Urothelium cell line (cell line): ENCODE measurements at regions not wholly inside any gene's neighbourhood (a gene's known extent, or its start where the extent isn't known, plus 50 kb on each side); places are given as distances from the start of the nearest gene placed in this dataset.
"Not testable (repeated sequence)": the region's sequence is repeated elsewhere in the genome, so short reads cannot be mapped to it uniquely, and the experiment has no call there.

ENCODE experiments used
- DNase-seq: peaks from one replicate; pipeline ENCODE4 v3.0.0; 2011; ENCODE audit warnings: low spot score, mixed read lengths
- FAIRE-seq: peaks from 2 replicates; lab custom pipeline; 2011; peaks lifted over from hg19 to GRCh38; lab: Jason Lieb, UNC

DNA sequence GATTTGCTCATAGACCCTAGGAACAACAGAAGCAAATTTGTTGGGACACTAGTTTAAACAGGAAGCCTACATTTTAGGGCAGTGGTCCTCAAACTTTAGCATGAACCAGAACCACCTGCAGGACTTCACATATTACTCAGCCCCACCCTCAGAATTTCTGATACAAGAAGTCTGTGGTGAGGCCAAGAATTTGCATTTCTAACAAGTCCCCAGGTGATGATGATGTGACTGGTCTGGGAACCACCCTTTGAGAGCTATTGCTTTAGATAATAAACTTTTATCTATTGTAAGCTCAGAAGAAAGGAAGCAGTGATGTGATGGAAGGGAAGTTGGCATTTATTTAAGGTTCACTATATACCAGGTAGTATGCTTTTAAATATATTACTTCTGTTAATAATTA, 194.0 kb downstream of the FAM181B start:
- FAIRE-seq: no peak
- no peak for DNase-seq

DNA sequence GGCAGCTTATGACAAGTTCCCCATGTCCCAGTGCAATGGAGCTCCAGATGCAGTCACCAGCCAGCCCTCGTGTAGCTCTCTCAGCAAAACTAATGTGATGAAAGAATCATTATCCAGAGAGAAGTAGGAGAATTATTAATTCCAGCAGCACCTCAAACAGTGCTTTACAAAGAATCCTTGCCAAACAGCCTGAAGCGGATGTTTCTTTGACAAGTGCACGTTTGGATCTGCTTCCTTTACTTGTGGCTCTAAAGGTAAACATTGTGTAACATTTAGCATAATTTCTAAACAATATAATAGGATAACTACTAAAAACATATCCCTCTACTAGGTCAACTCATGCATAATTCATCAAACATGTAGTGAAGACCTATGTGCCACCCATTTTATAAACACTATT, 197.0 kb downstream of the FAM181B start:
- no peak for DNase-seq
- no peak for FAIRE-seq

DNA sequence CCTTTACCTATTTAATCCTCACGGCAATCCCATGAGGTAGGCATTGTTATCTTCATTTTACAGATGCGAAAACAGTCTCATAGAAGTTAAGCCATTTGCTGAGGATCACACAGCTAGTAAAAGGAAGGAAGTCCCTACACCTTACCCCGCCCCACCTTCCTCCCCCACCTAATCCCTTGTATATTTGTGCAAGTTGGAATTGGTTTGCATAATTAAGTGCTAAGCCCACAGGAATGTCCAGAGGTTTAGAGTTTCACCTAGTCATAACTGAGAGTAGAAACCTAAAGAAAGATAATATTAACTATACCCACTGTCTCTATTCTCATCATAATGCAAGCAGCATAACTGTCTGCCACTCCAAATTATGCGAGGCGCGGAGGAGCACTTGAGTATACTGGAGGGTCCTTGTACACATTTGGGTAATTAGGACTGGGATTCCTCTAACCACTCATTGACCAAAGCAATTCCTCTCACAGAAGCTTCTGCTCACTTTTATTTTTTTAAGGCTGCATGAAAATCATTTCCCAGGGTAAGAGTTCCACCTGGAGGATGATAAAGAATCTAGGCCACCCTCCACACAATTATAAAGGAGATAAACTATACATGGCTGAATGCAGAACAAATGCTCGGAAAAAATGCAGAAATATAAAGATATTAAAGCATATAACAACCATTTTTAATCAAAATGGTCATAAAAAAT, 199.9 kb downstream of the FAM181B start:
- DNase-seq (no peak), FAIRE-seq (no peak)

DNA sequence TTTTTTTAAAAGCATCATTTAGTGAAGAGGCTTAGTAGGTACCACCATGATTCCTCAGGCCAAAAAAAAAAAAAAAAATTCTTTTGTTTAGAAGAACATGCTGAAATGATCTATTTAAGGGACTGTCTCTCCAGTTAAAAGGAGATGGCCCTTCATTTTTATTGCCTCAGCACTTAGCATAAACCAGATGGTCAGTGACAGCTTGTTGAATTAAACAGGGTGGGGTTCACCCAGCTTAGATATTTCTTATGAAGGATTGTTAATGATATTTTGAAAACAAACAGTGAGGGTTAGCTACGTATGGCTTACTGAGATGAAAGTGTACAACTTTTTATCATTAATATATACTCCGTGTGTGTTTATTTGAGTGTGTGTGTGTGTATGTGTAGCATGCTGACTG, 203.7 kb downstream of the FAM181B start:
- DNase-seq: no peak
- FAIRE-seq: no peak

DNA sequence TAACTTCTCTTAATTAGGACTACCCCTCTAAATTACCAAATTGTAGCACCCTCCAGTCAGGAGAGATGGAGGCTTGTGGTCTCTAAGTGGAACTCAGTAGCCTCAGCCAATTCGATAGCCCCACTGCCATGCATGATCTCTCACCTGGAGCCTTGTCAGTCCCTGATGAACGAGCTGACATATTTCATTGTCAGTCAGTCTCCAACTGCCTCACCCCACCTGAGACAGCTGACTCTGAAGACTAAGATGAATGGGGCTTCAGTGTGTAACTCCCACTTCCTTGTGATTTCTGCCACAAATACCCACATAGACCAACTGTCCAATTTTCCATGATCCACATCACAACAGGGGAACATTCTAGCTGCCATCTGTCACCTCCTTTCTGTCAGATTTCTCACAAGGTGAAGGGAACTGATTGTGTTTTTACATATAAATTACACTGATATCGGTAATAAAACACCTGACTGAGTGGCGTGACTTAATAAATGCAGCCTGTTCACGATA, 206.5 kb downstream of the FAM181B start:
- FAIRE-seq (no peak), DNase-seq (no peak)

DNA sequence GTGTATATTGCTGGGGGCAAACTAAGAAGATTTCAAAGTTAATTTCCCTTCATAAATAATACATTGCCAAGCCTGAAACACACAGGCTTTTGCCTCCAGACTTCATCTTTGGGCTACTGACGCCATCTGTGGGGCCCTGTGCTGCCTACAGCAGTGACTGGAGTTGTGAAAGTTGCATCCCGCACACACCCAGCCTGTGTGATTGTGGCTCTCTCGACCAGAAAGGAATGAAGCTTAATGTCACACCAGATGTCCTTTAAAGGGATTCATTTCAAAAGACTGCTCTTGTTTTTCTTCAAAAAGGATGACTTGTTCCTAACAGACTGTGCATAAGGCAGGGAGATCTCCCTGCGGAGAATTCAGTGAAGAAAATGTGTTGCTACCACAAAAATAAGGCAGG, 210.5 kb downstream of the FAM181B start:
- DNase-seq (no peak), FAIRE-seq (no peak)

DNA sequence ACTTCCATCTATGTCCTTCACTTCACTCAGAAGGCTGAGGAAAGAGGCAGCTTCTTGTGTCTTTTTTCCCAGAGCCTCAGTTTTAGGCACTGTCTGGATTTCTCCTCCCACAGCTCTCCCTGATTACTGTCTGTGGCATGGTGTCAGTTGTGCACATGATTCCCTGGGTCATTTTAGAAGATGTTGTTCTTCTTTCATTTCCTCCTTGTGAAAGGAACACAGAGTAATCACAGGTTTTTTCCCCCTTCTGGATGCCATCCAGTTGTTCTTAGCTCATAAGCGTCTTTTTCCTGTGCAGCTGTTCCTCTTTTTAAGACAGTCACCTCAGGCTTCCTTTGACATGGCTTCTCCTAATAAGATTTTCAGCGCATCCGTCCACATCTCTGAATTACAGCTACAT, 212.2 kb downstream of the FAM181B start:
- FAIRE-seq (no peak), DNase-seq (no peak)

DNA sequence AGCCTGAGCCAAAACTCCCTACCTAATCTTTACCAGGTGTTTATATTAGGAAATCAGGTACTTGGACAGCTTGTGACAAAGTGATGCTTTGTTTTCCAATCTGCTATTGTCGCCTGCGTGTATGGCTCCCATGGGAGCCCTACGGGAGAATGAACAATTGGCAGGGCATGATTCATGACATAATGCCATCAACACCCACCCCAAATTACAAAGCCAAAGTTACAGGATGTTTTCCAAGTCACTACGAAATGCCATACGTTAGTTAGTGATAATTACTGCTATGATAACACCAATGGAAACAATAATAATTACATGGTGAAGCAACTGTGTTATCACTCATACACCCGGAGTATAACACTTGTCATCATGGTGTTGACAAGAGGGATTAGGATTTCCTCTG, 226.4 kb downstream of the FAM181B start:
- DNase-seq: no peak
- FAIRE-seq: no peak

DNA sequence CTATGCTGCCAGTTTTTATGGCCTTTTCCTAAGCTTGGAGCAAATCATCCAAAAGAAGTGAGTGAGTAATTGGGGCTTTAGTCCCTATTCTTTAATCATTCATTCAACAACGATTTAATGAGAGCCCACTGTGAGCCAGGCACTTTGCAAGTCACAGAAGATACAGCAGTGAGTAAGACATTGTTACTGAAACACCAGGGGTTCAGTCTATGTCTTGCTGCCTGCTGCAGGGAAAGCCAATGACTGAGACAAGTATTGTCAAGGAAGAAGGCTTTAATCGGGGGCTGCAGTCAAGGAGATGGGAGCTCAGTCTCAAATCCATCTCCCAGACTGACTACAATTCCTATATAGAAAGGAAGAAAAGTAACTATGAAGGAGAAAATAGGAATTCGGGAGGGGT, 228.3 kb downstream of the FAM181B start:
- DNase-seq (no peak), FAIRE-seq (no peak)

DNA sequence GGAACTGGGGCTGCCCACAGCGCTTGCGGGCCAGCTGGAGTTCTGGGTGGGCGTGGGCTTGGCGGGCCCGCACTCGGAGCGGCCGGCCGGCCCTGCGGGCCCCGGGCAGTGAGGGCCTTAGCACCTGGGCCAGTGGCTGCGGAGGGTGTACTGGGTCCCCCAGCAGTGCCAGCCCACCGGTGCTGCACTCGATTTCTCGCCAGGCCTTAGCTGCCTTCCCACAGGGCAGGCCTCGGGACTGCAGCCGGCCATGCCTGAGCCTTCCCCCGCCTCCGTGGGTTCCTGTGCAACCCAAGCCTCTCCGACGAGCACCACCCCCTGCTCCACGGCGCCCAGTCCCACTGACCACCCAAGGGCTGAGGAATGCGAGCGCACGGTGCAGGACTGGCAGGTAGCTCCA, 232.5 kb downstream of the FAM181B start:
- not testable (repeated sequence) for DNase-seq, FAIRE-seq

DNA sequence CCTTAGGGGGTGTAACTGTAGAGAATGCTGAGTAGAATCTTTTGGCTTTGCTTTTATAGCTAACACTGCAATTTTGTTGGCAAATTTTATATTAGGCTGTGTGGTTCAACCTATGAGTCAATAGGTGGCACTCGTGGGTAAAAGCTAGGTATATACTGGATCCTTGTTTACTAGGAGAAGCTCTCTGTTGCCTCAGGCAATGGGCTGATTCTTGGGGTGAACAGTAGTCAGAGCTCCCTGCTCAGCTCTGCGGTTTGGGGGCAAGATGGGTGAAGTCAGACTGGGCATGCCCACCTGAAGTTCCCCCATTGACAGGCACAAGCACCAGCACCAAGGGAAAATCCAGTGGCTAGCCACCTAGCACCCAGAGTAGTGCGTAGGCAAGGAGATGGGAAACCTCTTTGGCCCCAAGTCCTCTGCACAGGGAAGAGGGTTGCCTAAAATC, 238.7 kb downstream of the FAM181B start:
- no peak for FAIRE-seq

DNA sequence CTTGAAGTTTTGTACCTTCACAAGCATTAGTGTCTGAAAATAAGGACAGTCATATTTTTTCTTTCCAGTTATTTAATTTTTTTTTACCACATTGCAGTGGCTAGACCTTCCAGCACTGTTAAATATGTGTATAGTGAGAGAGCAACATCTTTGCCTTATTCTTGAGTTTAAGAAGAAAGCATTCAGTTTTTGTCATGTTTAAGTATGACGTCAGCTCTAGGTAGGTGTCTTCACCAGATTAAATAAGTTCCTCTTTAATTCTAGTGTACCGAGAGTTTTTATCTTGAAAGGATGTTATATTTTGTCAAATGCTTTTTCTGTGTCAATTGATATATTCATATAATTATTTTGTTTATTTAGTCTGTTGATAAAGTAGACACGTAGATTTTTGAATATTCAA, 258.8 kb downstream of the FAM181B start:
- no peak for DNase-seq
- no peak for FAIRE-seq

More for the DNA sequence above, 238.7 kb downstream of the FAM181B start:
- no peak for DNase-seq

DNA sequence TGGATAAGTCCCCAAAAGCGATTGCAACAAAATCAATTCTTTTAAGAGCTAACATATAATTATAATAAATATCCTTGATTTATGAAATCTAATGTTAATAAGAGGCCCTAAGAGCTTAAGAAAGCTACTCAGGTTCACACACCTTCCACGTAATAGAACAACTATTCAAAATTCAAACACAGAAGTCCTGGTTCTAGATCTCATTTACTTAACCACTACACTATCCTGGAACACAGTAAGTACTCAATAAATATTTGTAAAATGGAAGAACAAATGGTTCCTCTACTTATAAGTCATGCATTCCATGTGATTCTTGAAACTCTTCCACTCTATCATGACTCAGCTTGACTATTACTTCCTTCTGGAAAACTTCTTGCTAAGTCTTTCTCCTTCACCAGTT, 268.2 kb downstream of the FAM181B start:
- FAIRE-seq: no peak
- no peak for DNase-seq

DNA sequence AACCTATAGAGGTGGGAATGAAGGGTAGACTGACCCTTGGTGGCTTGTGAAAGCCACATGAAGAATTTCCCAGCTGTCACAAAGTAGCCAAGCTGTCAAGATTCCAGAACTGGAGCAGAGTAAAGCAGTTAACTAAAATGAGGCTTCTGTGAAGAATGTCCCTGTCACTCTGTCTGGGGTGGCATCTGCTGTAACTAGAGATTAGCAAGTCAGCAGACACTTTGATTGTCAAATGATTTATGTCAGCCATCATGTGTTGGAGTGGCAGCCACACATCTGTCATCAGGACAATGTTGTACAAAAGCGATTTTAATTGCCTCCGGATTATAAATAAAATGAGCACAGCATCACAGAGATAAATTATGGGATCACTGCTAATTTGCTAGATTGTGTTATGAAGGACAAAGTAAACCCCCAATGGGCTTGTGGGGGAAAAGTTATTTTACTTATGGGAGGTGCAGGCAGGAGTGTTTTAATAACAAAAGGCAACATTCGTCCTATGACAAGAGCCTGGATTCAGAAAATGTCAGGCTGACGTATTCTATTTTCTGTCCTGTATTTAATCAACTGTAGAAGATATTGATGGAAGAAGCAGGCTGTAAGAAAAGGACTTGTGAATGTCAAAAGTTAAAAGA, 270.9 kb downstream of the FAM181B start:
- no peak for DNase-seq

DNA sequence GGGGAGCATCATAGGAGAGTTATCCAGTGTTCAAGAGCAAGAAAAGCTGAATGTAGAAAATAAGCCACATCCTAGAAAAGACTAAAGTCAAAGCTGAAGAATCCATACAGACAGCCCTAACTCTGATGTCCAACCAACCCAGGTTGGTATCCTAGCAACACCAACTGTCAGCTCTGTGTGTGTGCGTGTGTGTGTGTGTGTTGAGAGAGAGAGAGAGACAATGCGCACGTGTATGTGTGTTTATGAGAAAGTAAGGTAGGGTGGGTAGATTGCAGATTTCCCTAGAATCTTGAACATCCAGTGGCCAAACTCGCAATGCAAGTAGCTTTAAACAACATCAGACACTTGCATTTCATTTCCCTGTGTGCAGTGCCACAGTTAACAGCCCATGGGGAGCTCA, 274.9 kb downstream of the FAM181B start:
- FAIRE-seq (no peak), DNase-seq (no peak)

More for the DNA sequence above, 270.9 kb downstream of the FAM181B start:
- no peak for FAIRE-seq

DNA sequence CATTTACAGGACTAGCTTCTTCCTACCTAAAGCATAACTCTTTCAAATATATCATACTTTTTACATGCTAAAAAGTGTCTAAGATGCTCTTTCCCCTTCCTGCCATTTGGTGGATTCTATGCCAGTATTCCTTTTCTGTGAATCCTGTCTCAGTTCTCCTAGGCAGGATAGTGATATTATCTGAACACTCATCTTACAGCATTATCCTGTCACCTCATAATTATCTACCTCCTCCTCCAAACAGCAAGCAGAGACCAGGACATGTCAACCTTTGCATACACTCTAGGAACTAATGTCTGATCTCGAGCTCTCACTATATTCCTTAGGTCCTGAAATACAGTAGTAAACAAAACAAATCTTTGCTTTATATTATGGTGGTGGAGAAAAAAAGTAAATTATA, 275.5 kb downstream of the FAM181B start:
- FAIRE-seq (no peak), DNase-seq (no peak)

DNA sequence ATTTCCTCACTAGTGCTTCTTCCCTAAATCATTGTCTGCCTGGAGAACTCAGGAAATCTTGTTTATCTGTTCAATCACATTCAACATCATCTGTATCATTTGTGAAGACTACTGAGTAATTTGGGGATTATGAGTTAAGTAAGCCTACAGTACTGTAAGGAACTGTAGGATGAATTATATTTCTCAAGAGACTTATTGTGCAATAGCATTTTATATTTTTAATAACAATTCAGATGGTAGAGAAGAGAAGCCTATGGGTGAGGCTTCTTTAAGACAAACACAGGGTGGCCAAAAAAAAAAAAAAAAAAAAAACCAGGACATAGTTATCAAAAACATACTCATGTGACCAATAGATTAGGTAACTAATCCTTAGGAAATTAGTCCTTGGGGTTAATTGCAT, 282.7 kb downstream of the FAM181B start:
- FAIRE-seq (no peak), DNase-seq (no peak)

DNA sequence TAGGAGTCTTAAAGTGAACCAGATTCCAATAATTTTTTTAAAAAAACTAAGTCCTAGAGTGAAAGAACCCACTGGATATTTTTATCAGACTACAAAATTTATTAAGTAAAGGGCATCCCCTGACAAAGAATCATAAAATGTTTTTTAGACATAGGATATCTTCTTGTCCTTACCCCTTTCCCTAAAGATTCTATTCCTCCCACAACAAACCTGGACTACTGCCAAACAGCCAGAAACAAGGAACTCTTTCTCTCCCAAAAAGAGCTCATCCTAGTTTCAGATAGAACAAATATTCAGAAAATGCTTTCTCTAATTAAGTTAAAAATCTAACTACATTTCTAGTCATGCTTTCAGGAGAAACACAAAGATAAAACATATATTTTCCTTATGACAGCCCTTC, 327.1 kb downstream of the FAM181B start:
- FAIRE-seq (no peak), DNase-seq (no peak)

DNA sequence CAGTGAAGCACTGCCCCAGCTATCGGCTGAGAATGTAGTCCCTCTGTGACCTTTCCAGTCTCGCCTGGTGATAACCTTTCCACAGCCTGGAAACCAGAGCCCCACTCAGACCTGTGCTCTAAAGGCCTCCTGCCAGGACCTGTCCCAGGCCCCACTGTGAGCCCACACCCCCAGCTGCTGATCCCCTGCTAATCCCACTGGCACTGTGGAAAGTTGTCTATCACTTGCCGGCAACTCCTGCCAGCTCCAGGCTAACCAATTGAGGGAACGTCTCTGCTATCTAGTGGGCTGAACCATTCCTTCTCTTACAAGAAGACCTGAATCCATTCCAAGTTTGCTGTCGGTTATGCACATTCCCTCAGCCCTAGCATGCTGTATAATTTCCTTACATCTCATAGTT, 328.2 kb downstream of the FAM181B start:
- DNase-seq (no peak), FAIRE-seq (no peak)

DNA sequence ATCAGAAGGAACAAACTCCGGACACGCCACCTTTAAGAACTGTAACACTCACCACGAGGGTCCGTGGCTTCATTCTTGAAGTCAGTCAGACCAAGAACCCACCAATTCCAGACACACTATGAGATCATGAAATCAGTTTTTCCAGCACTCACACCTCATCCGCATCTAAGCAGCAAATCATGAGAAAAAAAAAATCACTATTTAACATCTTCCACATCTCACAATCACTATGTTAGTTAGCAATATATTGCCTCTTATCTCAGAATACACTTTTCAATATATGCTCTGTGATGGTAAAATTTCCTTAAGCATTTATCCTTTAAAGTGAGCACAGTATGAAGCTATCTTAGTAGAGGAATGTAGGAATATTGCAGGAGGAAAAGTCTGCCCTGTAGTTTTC, 328.7 kb downstream of the FAM181B start:
- no peak for FAIRE-seq
- no peak for DNase-seq

DNA sequence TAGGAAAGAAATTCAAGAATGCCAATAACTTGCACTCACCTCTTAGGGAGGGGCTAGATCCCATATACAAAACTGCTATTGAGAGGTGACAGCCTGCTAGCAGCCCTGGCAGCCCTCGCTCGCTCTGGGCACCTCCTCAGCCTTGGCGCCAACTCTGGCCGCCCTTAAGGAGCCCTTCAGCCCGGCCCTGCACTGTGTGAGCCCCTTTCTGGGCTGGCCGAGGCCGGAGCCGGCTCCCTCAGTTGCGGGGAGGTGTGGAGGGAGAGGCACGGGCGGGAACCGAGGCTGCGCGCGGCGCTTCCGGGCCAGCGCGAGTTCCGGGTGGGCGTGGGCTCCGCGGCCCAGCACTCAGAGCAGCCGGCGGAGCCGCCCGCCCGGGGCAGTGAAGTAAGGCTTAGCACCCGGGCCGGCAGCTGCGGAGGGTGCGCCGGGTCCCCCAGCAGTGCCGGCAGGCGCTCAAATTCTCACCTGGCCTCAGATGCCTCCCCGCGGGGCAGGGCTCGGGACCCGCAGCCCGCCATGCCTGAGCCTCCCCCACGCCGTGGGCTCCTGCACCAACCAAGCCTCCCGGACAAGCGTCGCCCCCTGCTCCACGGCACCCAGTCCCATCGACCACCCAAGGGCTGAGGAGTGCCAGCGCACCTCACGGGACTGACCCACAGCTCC, 329.9 kb downstream of the FAM181B start:
- DNase-seq (no peak), FAIRE-seq (no peak)

DNA sequence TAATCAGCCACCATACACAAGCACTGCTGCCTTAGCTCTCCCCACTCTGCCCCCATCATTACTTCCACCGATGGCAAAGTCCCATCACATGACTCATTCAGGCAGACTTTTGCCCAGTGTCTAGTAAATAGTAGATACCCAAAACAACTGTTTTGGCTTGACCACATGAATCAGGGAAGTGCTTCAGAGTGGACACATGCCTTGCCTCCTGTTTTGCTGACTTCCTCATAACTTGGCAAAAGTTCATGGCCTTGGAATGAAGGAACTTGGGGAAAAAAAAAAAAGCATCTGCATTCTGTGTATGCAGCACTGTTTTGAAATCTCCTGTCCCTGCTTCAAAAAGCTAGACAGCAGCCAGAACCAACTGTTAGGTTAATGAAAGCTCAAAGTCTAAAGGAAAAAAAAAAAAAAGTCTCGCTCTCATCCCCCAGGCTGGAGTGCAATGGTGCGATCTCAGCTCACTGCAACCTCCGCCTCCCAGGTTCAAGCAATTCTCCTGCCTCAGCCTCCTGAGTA, 335.3 kb downstream of the FAM181B start:
- FAIRE-seq: no peak
- peak; percentile 26 for DNase-seq
